SK-N-MC (cell line): ENCODE measurements at regions not wholly inside any gene's neighbourhood (a gene's known extent, or its start where the extent isn't known, plus 50 kb on each side); places are given as distances from the start of the nearest gene placed in this dataset.
A peak's percentile ranks its signal among the peaks of the same experiment; 100 is the strongest.

Experiments used
- EZH2 ChIP-seq: fragments of 200-600 bp; sonication (generic); IDR thresholded peaks from one replicate; pipeline ENCODE4 v1.6.1; 2017; ENCODE audit warnings: antibody characterized with exemption
- POLR2AphosphoS5 ChIP-seq: IDR thresholded peaks from 2 replicates; pipeline ENCODE4 v1.6.1; 2012; ENCODE audit warnings: mild to moderate bottlenecking, low read depth, low read length, borderline replicate concordance

- no peak for TF ChIP-seq POLR2AphosphoS5
- peak; percentile 5 for TF ChIP-seq EZH2
Observed at GRCh38 chr1:181318858-181319235, 164.5 kb upstream of the CACNA1E start.
